NCI-H510A treated with DMSO at 0.1 percent for 48 hours (cell line): ENCODE measurements at regions not wholly inside any gene's neighbourhood (a gene's known extent, or its start where the extent isn't known, plus 50 kb on each side); places are given as distances from the start of the nearest gene placed in this dataset.
A peak's percentile ranks its signal among the peaks of the same experiment; 100 is the strongest.

Experiments
- DNase-seq: peaks from one replicate; lab custom pipeline; 2025; lab: John Stamatoyannopoulos, UW

GRCh38 chr4:65918872-65919271, 248.6 kb upstream of the EPHA5 start:
- DNase-seq, result no peak

- peak; percentile 8 for DNase-seq
These were observed 247.9 kb upstream of the EPHA5 start for GRCh38 chr4:65918212-65918611.

GRCh38 chr4:65917486-65917885, 247.2 kb upstream of the EPHA5 start:
- no peak for DNase-seq

- no peak for DNase-seq
These were observed 241.4 kb upstream of the EPHA5 start for GRCh38 chr4:65911720-65912119.

- no peak for DNase-seq
These were observed 223.9 kb upstream of the EPHA5 start for GRCh38 chr4:65893957-65894755.

- DNase-seq, result no peak
These were observed 223.0 kb upstream of the EPHA5 start for GRCh38 chr4:65893271-65893670.

- DNase-seq, result peak; percentile 73
These were observed 210.3 kb upstream of the EPHA5 start for GRCh38 chr4:65880594-65880993.

GRCh38 chr4:65868096-65868824, 198.0 kb upstream of the EPHA5 start:
- no peak for DNase-seq

GRCh38 chr4:65865489-65865888, 195.2 kb upstream of the EPHA5 start:
- DNase-seq, result no peak

GRCh38 chr4:65861993-65862392, 191.7 kb upstream of the EPHA5 start:
- DNase-seq, result no peak

GRCh38 chr4:65845199-65845773, 175.0 kb upstream of the EPHA5 start:
- no peak for DNase-seq

- no peak for DNase-seq
These were observed 169.1 kb upstream of the EPHA5 start for GRCh38 chr4:65839164-65839931.

- no peak for DNase-seq
These were observed 164.4 kb upstream of the EPHA5 start for GRCh38 chr4:65834707-65835106.

GRCh38 chr4:65831828-65832227, 161.5 kb upstream of the EPHA5 start:
- DNase-seq, result no peak

GRCh38 chr4:65825116-65825753, 154.9 kb upstream of the EPHA5 start:
- DNase-seq, result no peak

GRCh38 chr4:65819192-65819591, 148.9 kb upstream of the EPHA5 start:
- DNase-seq, result no peak

GRCh38 chr4:65805936-65806335, 135.6 kb upstream of the EPHA5 start:
- DNase-seq, result no peak

GRCh38 chr4:65799513-65799912, 129.2 kb upstream of the EPHA5 start:
- no peak for DNase-seq

- DNase-seq, result peak; percentile 89
These were observed 128.3 kb upstream of the EPHA5 start for GRCh38 chr4:65798498-65799127.

- peak; percentile 43 for DNase-seq
These were observed 121.6 kb upstream of the EPHA5 start for GRCh38 chr4:65791812-65792308.
